Stimulated activated CD4-positive, alpha-beta T cell treated with anti-CD3 and anti-CD28 coated beads, Interleukin-4, amount 100 ng/mL, for 1 hour (primary cell): ENCODE measurements at regions not wholly inside any gene's neighbourhood (a gene's known extent, or its start where the extent isn't known, plus 50 kb on each side); places are given as distances from the start of the nearest gene placed in this dataset.
"Not testable (repeated sequence)": the region's sequence is repeated elsewhere in the genome, so short reads cannot be mapped to it uniquely, and the experiment has no call there.

Experiments
- DNase-seq: peaks from one replicate; pipeline ENCODE4 v3.0.0-alpha.2; 2020

- not testable (repeated sequence) for DNase-seq
These were observed 108.2 kb upstream of the PELI1 start for GRCh38 chr2:64252251-64252978.

GRCh38 chr2:64253421-64253820 lies 109.2 kb upstream of the PELI1 start:
- not testable (repeated sequence) for DNase-seq

- DNase-seq = no peak
These were observed 114.3 kb upstream of the PELI1 start for GRCh38 chr2:64258566-64258965.

- DNase-seq = no peak
These were observed 115.1 kb upstream of the PELI1 start for GRCh38 chr2:64259312-64259711.

GRCh38 chr2:64260093-64260803 lies 116.0 kb upstream of the PELI1 start:
- no peak for DNase-seq

GRCh38 chr2:64260817-64261216 lies 116.6 kb upstream of the PELI1 start:
- no peak for DNase-seq

GRCh38 chr2:64262071-64262470 lies 117.9 kb upstream of the PELI1 start:
- no peak for DNase-seq

- DNase-seq = no peak
These were observed 118.6 kb upstream of the PELI1 start for GRCh38 chr2:64262816-64263215.

- DNase-seq = no peak
These were observed 119.1 kb upstream of the PELI1 start for GRCh38 chr2:64263315-64263714.

- DNase-seq = no peak
These were observed 123.5 kb upstream of the PELI1 start for GRCh38 chr2:64267699-64268098.

GRCh38 chr2:64268330-64269048 lies 124.3 kb upstream of the PELI1 start:
- DNase-seq = no peak

GRCh38 chr2:64273524-64274398 lies 129.5 kb upstream of the PELI1 start:
- no peak for DNase-seq

- no peak for DNase-seq
These were observed 130.4 kb upstream of the PELI1 start for GRCh38 chr2:64274399-64275173.

GRCh38 chr2:64275174-64275466 lies 130.9 kb upstream of the PELI1 start:
- DNase-seq = no peak

- DNase-seq = no peak
These were observed 132.3 kb upstream of the PELI1 start for GRCh38 chr2:64276417-64277095.

- DNase-seq = no peak
These were observed 133.1 kb upstream of the PELI1 start for GRCh38 chr2:64277101-64277849.

- DNase-seq = not testable (repeated sequence)
These were observed 136.6 kb upstream of the PELI1 start for GRCh38 chr2:64280812-64281211.

GRCh38 chr2:64283006-64283570 lies 138.9 kb upstream of the PELI1 start:
- no peak for DNase-seq

- no peak for DNase-seq
These were observed 139.6 kb upstream of the PELI1 start for GRCh38 chr2:64283641-64284361.

GRCh38 chr2:64284751-64285150 lies 140.5 kb upstream of the PELI1 start:
- DNase-seq = no peak
